NCI-H748 treated with DMSO at 0.1 percent for 48 hours (cell line): ENCODE measurements at regions not wholly inside any gene's neighbourhood (a gene's known extent, or its start where the extent isn't known, plus 50 kb on each side); places are given as distances from the start of the nearest gene placed in this dataset.
"Not testable (repeated sequence)": the region's sequence is repeated elsewhere in the genome, so short reads cannot be mapped to it uniquely, and the experiment has no call there.

Experiments used
- DNase-seq: peaks from one replicate; lab custom pipeline; 2025; lab: John Stamatoyannopoulos, UW

- DNase-seq = no peak
These were observed 615.6 kb downstream of the CENPC start for GRCh38 chr4:66929748-66930147.

- DNase-seq = not testable (repeated sequence)
These were observed 616.4 kb downstream of the CENPC start for GRCh38 chr4:66928881-66929280.

- no peak for DNase-seq
These were observed 617.4 kb downstream of the CENPC start for GRCh38 chr4:66927937-66928336.

GRCh38 chr4:66926687-66927086 lies 618.6 kb downstream of the CENPC start:
- DNase-seq = no peak

GRCh38 chr4:66923081-66923865 lies 622.0 kb downstream of the CENPC start:
- no peak for DNase-seq

GRCh38 chr4:66921433-66921832 lies 623.9 kb downstream of the CENPC start:
- DNase-seq = no peak

DNA sequence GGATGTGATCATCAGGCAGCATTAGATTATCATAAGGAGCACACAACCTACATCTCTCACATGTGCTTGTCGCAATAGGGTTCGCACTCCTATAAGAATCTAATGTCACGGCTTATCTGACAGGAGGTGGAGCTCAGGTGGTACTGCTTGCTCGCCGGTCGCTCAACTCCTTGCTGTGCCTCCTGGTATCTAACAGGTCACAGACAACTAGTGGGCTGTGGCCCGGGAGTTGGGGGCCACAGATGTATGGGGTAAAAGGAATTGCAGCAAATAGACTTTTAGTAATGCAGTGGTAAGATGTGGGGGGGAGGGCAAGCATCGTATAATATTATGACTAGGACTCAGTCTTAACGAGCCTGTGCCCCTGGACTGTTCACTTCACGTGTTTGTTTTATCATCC lies 624.8 kb downstream of the CENPC start:
- DNase-seq = no peak

DNA sequence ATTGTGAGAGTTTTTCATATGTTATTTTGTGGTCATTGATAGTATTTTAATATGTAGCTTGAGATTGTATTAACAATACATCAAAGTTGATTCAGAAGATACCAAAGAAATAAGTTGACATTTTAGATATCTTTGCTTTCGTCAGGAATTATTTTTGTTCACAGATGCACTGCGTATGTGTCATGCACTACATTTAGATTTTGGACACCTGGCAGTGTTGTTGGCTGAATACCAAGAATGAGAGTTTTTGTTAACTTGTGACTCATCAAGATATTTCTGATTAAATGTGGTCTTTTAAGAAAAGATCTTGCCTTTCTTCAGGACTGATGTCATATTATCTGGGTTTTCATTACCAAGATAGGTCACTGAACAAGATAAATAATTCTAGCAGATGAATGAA lies 633.4 kb downstream of the CENPC start:
- DNase-seq = no peak

DNA sequence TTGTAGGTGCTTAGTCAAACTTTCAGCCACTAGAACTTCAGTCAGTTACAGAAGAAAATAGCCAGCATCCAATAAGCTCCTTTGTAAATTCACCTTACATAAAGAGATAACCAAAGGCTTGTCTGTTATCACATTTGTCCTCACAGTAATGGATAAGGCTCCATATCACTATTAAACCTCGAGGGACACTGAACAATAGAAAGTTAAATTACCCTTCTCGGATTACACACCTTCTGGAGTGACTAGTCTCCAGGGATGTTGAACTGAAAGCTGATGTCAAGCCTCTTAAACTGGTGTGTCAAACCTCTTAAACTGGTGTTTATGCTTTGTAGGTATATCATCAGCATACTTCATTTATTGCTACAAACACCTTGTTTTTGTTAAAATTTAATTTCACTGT lies 639.0 kb downstream of the CENPC start:
- peak; percentile 27 for DNase-seq

- no peak for DNase-seq
These were observed 645.8 kb downstream of the CENPC start for GRCh38 chr4:66899422-66900065.

DNA sequence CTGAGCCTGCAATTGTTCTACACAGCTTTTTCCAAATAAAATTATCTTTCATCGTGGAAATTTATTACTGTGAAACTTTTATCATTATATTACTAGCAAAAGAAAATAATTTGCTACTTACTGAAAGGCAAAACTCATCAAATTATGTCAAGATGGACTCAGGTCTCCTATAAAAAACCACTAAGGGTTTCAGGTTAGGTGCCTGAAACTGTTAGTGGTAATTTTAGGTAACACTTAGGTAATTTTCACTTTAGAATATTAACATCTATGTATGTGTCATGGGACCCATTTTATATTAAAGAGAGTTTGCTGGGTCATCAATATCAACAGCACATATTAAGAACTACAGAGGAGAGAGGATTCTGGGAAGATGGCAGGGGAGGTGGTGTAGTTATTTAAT lies 651.5 kb downstream of the CENPC start:
- no peak for DNase-seq

DNA sequence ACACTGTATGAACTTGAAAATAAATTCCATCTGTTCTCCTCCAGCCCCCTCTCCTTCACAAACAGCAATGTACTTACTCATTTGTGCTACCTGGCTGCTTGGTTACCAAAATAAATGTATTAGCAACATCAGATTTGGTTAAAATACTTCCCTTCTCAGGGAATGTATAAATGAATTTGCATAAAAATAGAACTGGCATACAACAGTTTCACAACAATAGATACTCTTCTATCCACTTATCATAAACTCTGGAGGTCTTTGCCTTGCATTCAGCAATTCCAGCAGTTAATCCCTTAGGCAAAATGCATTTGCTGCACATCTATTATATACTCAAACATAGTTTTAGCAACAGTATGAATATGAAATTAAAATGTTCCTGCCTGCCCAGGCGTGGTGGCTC lies 658.2 kb downstream of the CENPC start:
- DNase-seq = no peak

DNA sequence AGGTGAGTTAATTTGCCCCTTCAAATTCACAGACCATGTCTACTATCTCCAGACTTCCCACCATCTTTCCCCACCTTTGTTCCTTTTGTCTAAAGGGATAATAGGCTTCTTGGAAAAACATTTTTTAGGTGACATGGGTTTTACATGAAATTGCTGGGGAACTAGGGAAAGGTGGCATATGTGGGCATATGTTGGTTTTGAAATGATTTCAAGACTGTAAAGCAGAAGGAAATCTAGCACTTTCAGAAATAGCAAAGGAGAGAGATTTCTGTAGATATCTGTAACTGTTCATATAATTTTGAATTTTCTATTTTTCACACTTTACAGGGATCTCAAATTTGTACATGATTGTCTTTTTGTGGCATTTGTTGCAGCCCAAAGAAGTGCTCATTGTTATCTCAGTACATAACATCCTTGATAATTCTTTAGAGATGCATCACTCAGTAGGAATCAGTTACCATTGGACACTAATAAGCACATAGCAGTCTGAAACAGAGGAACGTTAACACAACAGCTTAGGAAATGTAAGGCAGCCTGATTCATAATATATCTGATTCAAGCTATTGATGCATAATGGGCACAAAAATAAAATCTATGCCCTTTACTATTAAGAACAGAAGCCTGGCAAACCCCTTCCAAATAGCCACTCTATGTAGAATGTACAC lies 659.7 kb downstream of the CENPC start:
- no peak for DNase-seq

- no peak for DNase-seq
These were observed 668.4 kb downstream of the CENPC start for GRCh38 chr4:66876946-66877345.

GRCh38 chr4:66872661-66873060 lies 672.6 kb downstream of the CENPC start:
- no peak for DNase-seq

DNA sequence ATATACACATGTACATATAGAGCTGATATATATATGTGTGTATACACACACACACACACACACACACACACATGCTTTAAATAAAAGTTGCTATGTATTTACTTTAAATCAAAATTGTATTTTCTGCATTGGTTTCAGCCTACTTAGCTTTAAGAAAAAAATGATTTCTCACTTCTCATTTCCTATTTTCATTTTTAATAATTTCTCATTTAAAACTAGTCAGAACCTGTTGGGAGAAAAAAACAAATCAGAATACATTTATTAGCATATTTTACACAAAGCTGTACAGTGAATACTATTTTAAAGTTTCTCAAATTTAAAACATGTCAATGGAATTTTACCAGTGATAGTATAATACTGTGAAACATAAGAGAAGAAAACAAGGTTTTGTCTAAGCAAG lies 681.8 kb downstream of the CENPC start:
- no peak for DNase-seq

GRCh38 chr4:66855956-66856355 lies 689.3 kb downstream of the CENPC start:
- DNase-seq = no peak

DNA sequence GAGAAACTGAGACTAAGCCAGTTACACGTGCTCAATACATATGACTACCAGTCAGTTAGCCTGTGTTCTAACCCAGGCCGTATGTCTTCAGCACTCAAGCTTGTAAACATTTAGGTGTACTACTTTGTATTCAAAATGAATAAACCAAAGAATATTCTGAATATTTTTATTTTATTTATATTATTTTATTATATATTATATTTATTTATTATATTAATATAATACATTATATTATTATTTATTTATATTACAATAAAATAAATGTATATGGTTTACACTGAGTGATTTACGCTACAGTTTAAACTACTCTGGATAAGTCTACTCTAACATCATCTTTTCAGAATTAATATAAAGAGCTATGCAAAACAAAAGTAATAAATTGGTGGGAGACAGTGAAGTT lies 691.5 kb downstream of the CENPC start:
- DNase-seq = no peak

- DNase-seq = no peak
These were observed 692.5 kb downstream of the CENPC start for GRCh38 chr4:66852843-66853242.

DNA sequence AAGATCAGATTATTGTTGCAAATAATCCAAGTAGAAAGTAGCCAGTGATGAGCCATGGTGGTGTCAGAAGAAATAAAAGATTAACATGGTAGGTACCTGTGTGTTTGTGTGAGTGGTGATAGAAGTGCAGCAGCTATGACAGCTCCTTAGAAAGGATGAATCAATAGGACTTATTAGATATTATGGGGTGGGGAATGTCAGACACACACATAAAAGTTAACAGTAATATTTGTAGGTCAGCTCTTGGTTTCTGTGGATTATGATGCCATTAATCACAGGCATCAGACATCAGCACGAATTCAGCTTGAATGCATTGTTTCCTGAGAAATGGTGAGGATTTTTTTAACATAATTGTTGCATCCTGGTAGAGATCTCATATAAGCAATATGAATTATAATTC lies 695.7 kb downstream of the CENPC start:
- no peak for DNase-seq

- DNase-seq = no peak
These were observed 702.6 kb downstream of the CENPC start for GRCh38 chr4:66842724-66843088.

GRCh38 chr4:66842026-66842723 lies 703.1 kb downstream of the CENPC start:
- DNase-seq = no peak

DNA sequence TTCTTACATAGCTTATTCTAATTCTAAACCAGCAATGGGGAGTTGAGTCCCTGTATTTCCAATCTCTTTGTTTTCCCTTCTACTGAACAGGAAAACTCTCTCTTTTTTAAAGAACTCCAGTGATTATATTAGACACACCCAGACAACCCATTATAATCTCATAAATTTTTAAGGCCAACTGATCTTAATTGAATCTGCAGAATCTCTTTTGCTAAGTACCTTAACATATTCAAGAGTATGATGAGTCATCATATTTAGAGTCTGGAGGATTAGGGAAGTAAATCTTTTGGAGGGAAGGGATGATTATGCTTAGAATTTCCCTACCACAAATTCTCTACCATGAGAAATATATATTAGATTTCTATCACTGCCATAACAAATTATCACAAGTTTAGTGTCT lies 705.1 kb downstream of the CENPC start:
- DNase-seq = no peak
